Transverse colon (tissue), 4 donors: ENCODE measurements at regions not wholly inside any gene's neighbourhood (a gene's known extent, or its start where the extent isn't known, plus 50 kb on each side); places are given as distances from the start of the nearest gene placed in this dataset.

Experiments used
- DNase-seq: peaks from one replicate; pipeline ENCODE4 v3.0.0-alpha.2; 2019
- H3K27ac ChIP-seq, 4 donors: fragments of 200-600 bp; sonication (generic); 2 replicates each; pipeline ENCODE4 v1.5.1; 2016 to 2018; ENCODE audit warnings: inconsistent platforms in 4 of 4
- H3K27me3 ChIP-seq: fragments of 200-600 bp; sonication (generic); 2 replicates; pipeline ENCODE4 v1.5.1; 2017; ENCODE audit warnings: inconsistent platforms
- H3K36me3 ChIP-seq, 4 donors: fragments of 200-600 bp; sonication (generic); 2 replicates each; pipeline ENCODE4 v1.5.1; 2017 to 2019; ENCODE audit warnings: inconsistent platforms in 4 of 4
- H3K4me1 ChIP-seq, 4 donors: fragments of 200-600 bp; sonication (generic); 2 replicates each; pipeline ENCODE4 v1.5.1; 2017 to 2020; ENCODE audit warnings: inconsistent platforms in 4 of 4
- H3K4me3 ChIP-seq, 4 donors: fragments of 200-600 bp; sonication (generic); 1 replicate in 1 of 4; 2 replicates in 3 of 4; pipeline versions ENCODE4 v1.5.1 to v1.6.1; 2017 to 2019; ENCODE audit warnings: inconsistent platforms in 4 of 4
- H3K9me3 ChIP-seq, 2 donors: fragments of 200-600 bp; sonication (generic); 2 replicates each; pipeline ENCODE4 v1.5.1; 2017 to 2019; ENCODE audit warnings: inconsistent platforms in 2 of 2
- CTCF ChIP-seq, 5 experiments: fragments of 200-600 bp in 3 of 5; fragments of 450-650 bp in 2 of 5; sonication (generic) in 3 of 5; IDR thresholded peaks; 1 replicate in 2 of 5; 2 replicates in 3 of 5; pipeline ENCODE4 v1.5.1; 2016 to 2017; ENCODE audit warnings: antibody characterized with exemption in 5 of 5, inconsistent platforms in 3 of 5, mild to moderate bottlenecking in 2 of 5, moderate library complexity in 1 of 5
- EP300 ChIP-seq: sonication (generic); formaldehyde crosslinking; IDR thresholded peaks from one replicate; pipeline ENCODE4 v1.6.1; 2017; ENCODE audit warnings: antibody characterized with exemption, low read depth
- POLR2A ChIP-seq: fragments of 450-650 bp; IDR thresholded peaks from one replicate; pipeline ENCODE4 v1.6.1; 2016; ENCODE audit warnings: antibody characterized with exemption, mild to moderate bottlenecking, moderate library complexity
- POLR2AphosphoS5 ChIP-seq, 3 donors: sonication (generic); formaldehyde crosslinking; IDR thresholded peaks; one replicate each; pipeline ENCODE4 v1.6.1; 2016; ENCODE audit warnings: antibody characterized with exemption in 3 of 3
- WGBS, 2 donors: methylation state at CpG; one replicate each; pipeline ENCODE4 v1.1.5; 2018; ENCODE audit warnings: low coverage in 1 of 2; 5-methylcytosine and 5-hydroxymethylcytosine counted together
- in situ Hi-C, 4 donors: fragments of 200-750 bp; cut with MboI; loops; one replicate each; pipeline versions ENCODE4 v1.15.0 to v1.15.1; 2017; ENCODE audit warnings: low sequenced_read_pairs in 3 of 4, low pct_ligation_motif_present in 1 of 4, low pct_unique_long_range_greater_than_20kb in 1 of 4
- intact Hi-C: fragments of 100-400 bp; cut with DNase I; formaldehyde crosslinking; loops from one replicate; pipeline ENCODE4 v1.15.1; 2023; ENCODE audit warnings: low total_unique reads

GRCh38 chr22:47465222-47465621 is 702.8 kb downstream of the TBC1D22A start:
- no peak overlapping the region for H3K4me3 ChIP-seq
- H3K9me3 ChIP-seq, result peaks cover 0 to 8% of the 10 kb centered on the region in 2 donors
- H3K4me1 ChIP-seq, result no peaks in the 10 kb centered on the region
- no peak for TF ChIP-seq POLR2A
- no peak for TF ChIP-seq POLR2AphosphoS5 (IDR thresholded peaks at IDR 0.05)
- TF ChIP-seq EP300, result no peak
- TF ChIP-seq CTCF (IDR thresholded peaks at IDR 0.05), result no peak
- no peaks in the 10 kb centered on the region for H3K36me3 ChIP-seq
- DNase-seq, result no peak
- H3K27me3 ChIP-seq, result no peaks in the 10 kb centered on the region
- H3K27ac ChIP-seq, result no peak overlapping the region
- intact Hi-C loops, result no loop called here
- WGBS, 2 donors, result 67 to 84% methylated on average over 1 to 8 of the region's 8 CpGs
- in situ Hi-C loops, result no loop called here

DNA sequence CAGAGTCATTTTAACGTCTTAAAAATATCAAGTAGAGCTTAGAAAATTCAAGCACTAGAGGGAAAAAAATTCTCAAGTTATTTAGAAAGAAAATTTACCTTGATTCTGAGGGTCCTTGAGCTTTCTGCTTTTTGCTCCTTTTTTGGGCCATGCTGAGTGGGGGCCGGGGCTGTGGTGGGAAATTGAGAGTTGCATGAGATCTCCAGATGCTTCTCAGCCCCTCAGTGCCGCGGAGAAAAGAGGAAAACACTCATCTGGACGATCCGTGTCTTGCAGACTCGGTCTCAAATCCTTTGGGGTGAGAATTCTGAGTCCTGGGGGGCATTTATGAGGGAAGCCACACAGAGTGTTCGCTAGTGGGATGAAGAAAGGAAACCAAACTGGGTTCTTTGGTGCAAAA is 700.8 kb downstream of the TBC1D22A start:
- no peak for DNase-seq
- no peaks in the 10 kb centered on the region for H3K27me3 ChIP-seq
- no peaks in the 10 kb centered on the region for H3K36me3 ChIP-seq
- no peak overlapping the region for H3K4me3 ChIP-seq
- 69 to 70% methylated on average over 4 to 8 of the region's 8 CpGs for WGBS, 2 donors
- H3K9me3 ChIP-seq, result peaks cover 0 to 8% of the 10 kb centered on the region in 2 donors
- no peaks in the 10 kb centered on the region for H3K4me1 ChIP-seq
- intact Hi-C loops, result no loop called here
- in situ Hi-C loops, result no loop called here
- H3K27ac ChIP-seq, result no peak overlapping the region
- TF ChIP-seq POLR2AphosphoS5 (IDR thresholded peaks at IDR 0.05) (no peak), POLR2A (no peak), EP300 (no peak), CTCF (IDR thresholded peaks at IDR 0.05) (no peak)

DNA sequence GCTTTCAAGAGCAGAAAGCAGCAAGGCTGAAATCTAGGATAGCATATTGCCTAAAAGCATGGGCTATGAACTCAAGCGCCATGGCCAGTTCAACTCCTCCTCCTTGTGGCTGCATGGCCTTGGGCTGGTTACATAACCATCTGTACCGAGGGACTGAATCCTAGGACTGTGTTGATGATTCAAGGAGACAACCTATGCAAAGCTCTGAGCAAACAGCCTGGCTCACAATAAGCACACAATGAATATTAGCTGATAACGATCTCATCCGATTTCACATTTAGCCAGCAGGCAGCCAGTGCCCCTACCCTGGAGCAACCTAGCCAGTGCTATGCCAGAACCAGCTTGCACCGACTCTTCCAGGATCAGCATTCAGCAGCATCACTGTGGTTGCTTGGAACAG is 698.4 kb downstream of the TBC1D22A start:
- no peak for DNase-seq
- H3K4me3 ChIP-seq, result no peak overlapping the region
- H3K4me1 ChIP-seq, result no peaks in the 10 kb centered on the region
- H3K9me3 ChIP-seq, result no peaks in the 10 kb centered on the region
- in situ Hi-C loops (no loop called here), intact Hi-C loops (no loop called here)
- H3K27me3 ChIP-seq, result no peaks in the 10 kb centered on the region
- H3K36me3 ChIP-seq, result no peaks in the 10 kb centered on the region
- 83% methylated on average over 5 of the region's 5 CpGs; no CpG with 5 or more reads in 1 of the 2 donors for WGBS, 2 donors
- no peak overlapping the region for H3K27ac ChIP-seq
- no peak for TF ChIP-seq POLR2AphosphoS5 (IDR thresholded peaks at IDR 0.05)
- TF ChIP-seq EP300, result no peak
- no peak for TF ChIP-seq CTCF (IDR thresholded peaks at IDR 0.05)

- no peak for DNase-seq
- H3K4me3 ChIP-seq, result no peak overlapping the region
- TF ChIP-seq POLR2A, result no peak
- TF ChIP-seq POLR2AphosphoS5 (IDR thresholded peaks at IDR 0.05), result no peak
- TF ChIP-seq CTCF (IDR thresholded peaks at IDR 0.05), result no peak
- TF ChIP-seq EP300, result no peak
- H3K9me3 ChIP-seq, result no peaks in the 10 kb centered on the region
- no peaks in the 10 kb centered on the region for H3K36me3 ChIP-seq
- intact Hi-C loops (no loop called here), in situ Hi-C loops (no loop called here)
- WGBS, 2 donors, result 79% methylated on average over 3 of the region's 3 CpGs; no CpG with 5 or more reads in 1 of the 2 donors
- no peaks in the 10 kb centered on the region for H3K27me3 ChIP-seq
- H3K4me1 ChIP-seq, result no peaks in the 10 kb centered on the region
- H3K27ac ChIP-seq, result no peak overlapping the region
Measured at GRCh38 chr22:47460176-47460575, 697.7 kb downstream of the TBC1D22A start.
